ENCODE measurements at regions not wholly inside any gene's neighbourhood (a gene's known extent, or its start where the extent isn't known, plus 50 kb on each side); places are given as distances from the start of the nearest gene placed in this dataset.

DNA sequence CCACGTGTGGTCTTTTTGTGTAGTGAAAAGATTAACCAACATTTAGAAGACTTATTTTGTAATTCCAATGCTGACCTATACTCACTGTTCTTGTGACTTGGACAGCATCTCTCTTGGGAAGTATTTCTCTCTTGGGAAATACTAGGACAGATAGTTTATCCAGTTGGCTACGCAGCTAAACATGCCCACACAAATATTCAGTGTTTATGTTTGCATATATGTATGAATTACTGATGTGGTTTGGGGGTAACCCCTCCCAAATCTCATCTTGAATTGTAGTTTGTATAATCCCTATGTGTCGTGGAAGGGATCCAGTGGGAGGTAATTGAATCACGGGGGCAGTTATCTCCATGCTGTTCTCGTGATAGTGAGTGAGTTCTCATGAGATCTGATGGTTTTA is 2062.3 kb upstream of the CELF4 start:
- no peaks in the 10 kb centered on the region for H3K36me3 ChIP-seq (ENCODE audit: control insufficient read depth, insufficient read depth, low read length)
- no peak for DNase-seq (ENCODE audit: low read depth)
- no peak overlapping the region for H3K4me3 ChIP-seq (ENCODE audit: low read depth, low read length)
- FAIRE-seq, result no peak
- TF ChIP-seq, protein P1, sequence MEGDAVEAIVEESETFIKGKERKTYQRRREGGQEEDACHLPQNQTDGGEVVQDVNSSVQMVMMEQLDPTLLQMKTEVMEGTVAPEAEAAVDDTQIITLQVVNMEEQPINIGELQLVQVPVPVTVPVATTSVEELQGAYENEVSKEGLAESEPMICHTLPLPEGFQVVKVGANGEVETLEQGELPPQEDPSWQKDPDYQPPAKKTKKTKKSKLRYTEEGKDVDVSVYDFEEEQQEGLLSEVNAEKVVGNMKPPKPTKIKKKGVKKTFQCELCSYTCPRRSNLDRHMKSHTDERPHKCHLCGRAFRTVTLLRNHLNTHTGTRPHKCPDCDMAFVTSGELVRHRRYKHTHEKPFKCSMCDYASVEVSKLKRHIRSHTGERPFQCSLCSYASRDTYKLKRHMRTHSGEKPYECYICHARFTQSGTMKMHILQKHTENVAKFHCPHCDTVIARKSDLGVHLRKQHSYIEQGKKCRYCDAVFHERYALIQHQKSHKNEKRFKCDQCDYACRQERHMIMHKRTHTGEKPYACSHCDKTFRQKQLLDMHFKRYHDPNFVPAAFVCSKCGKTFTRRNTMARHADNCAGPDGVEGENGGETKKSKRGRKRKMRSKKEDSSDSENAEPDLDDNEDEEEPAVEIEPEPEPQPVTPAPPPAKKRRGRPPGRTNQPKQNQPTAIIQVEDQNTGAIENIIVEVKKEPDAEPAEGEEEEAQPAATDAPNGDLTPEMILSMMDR (IDR thresholded peaks at IDR 0.05; ENCODE audit: insufficient read depth, low read length, severe bottlenecking), result no peak
- H3K27me3 ChIP-seq (ENCODE audit: control insufficient read depth, insufficient read depth, low read length), result no peaks in the 10 kb centered on the region

DNA sequence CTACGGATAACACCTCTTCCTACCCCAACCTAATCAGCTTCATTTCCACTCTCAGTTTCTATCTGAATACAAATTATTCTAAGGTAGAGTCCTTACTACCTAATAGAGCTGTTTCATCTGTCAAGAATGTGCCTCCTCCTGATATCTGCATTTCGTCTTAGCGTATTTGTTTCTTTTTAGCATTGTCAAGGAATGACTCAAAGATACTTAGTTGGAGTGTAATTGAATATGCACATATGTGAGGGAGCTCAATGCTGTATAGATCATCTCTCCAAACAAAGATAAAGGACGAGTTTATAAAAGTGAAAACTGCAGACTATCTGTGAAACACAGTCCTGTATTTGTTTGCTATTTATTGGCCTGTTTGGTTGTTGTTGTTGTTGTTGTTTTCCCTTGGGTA is 2059.4 kb upstream of the CELF4 start:
- Histone ChIP-seq H3K36me3 (ENCODE audit: control insufficient read depth, insufficient read depth, low read length) (no peaks in the 10 kb centered on the region), H3K4me3 (ENCODE audit: low read depth, low read length) (no peak overlapping the region), H3K27me3 (ENCODE audit: control insufficient read depth, insufficient read depth, low read length) (no peaks in the 10 kb centered on the region)
- TF ChIP-seq, protein P1 (IDR thresholded peaks at IDR 0.05; ENCODE audit: insufficient read depth, low read length, severe bottlenecking), result no peak
- DNase-seq (ENCODE audit: low read depth), result peak; percentile 80
- FAIRE-seq, result no peak

DNA sequence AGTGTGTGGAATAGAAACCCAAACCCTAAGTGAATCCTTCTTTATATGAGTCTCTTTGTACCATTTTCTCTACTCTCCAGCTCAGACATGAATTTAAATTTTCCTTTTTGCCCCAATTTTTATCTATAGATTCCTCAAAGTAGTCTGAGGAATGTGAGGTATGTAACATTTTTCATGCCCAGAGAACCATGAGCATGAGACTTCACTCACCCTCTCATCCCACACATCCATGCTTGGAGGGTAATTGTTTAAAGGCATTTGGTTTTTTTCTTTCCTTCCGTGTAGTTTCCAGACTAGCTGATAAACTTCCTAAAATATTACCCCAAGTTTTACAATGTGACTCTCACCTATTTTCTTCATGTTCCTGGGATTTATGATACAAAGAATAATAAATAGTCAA is 2056.8 kb upstream of the CELF4 start:
- no peaks in the 10 kb centered on the region for H3K36me3 ChIP-seq (ENCODE audit: control insufficient read depth, insufficient read depth, low read length)
- no peaks in the 10 kb centered on the region for H3K27me3 ChIP-seq (ENCODE audit: control insufficient read depth, insufficient read depth, low read length)
- FAIRE-seq (no peak), DNase-seq (ENCODE audit: low read depth) (no peak)
- TF ChIP-seq, protein P1 (IDR thresholded peaks at IDR 0.05; ENCODE audit: insufficient read depth, low read length, severe bottlenecking), result no peak
- H3K4me3 ChIP-seq (ENCODE audit: low read depth, low read length), result no peak overlapping the region

DNA sequence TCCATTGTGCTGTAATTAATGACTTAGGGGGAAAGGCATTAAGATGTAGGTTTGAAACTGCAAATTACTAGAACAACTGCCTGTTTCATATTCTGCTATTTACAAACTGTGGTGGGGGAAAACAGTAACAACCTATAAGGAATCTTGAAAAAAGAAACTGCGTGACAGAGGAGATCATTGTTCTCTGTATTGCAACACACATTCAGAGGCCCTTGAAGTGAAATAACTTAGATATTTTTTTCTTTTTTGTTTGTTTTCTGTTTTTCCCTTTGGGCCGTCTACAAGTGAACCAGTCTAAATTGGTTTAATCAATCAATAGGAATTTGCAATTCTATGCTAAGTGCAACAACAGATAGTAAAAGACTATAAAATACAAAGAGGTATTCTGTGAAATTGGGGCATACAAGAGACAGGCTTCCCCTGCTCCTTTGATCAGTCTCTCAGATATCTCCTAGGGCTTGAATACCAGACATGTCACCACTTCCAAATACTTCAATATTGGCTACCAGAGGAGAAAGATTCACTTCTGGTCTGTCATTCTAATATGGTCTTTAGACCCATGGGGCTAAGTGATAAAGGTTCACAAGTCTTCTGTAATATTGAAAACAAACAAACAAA is 2055.1 kb upstream of the CELF4 start:
- Histone ChIP-seq H3K4me3 (ENCODE audit: low read depth, low read length) (no peak overlapping the region), H3K36me3 (ENCODE audit: control insufficient read depth, insufficient read depth, low read length) (no peaks in the 10 kb centered on the region), H3K27me3 (ENCODE audit: control insufficient read depth, insufficient read depth, low read length) (no peaks in the 10 kb centered on the region)
- TF ChIP-seq, protein P1 (IDR thresholded peaks at IDR 0.05; ENCODE audit: insufficient read depth, low read length, severe bottlenecking), result no peak
- DNase-seq (ENCODE audit: low read depth) (no peak), FAIRE-seq (no peak)

DNA sequence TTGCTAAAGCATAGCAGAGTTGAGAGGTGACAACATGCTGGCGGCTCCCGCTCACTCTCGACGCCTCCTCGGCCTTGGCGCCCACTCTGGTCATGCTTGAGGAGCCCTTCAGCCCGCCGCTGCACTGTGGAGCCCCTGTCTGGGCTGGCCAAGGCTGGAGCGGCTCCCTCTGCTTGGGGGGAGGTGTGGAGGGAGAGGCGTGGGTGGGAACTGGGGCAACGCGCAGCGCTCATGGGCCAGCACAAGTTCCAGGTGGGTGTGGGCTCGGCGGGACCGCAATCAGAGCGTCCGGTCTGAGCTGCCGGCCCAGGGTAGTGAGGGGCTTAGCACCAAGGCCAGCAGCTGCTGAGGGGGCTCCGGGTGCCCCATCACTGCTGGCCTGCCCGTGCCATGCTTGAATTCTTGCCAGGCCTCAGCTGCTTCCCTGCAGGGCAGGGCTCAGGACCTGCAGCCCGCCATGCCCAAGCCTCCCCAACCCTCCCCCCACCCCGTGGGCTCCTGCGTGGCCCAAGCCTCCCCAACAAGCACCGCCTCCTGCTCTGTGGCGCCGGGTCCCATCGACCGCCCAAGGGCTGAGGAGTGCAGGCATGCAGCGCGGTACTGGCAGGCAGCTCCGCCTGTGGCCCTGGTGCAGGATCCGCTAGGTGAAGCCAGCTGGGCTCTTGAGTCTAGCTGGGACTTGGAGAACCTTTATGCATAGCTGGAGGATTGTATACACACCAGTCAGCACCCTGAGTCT is 2052.8 kb upstream of the CELF4 start:
- H3K4me3 ChIP-seq (ENCODE audit: low read depth, low read length), result no peak overlapping the region
- no peak for FAIRE-seq
- no peaks in the 10 kb centered on the region for H3K27me3 ChIP-seq (ENCODE audit: control insufficient read depth, insufficient read depth, low read length)
- H3K36me3 ChIP-seq (ENCODE audit: control insufficient read depth, insufficient read depth, low read length), result no peaks in the 10 kb centered on the region
- TF ChIP-seq, protein P1 (IDR thresholded peaks at IDR 0.05; ENCODE audit: insufficient read depth, low read length, severe bottlenecking), result no peak
- DNase-seq (ENCODE audit: low read depth), result no peak

Measured in bronchial epithelial cell (primary cell).